Caco-2 (cell line): ENCODE measurements at regions not wholly inside any gene's neighbourhood (a gene's known extent, or its start where the extent isn't known, plus 50 kb on each side); places are given as distances from the start of the nearest gene placed in this dataset.
A peak's percentile ranks its signal among the peaks of the same experiment; 100 is the strongest.
"Not testable (repeated sequence)": the region's sequence is repeated elsewhere in the genome, so short reads cannot be mapped to it uniquely, and the experiment has no call there.

Source experiments
- BruUV-seq: library from RNA; stranded (reverse); fragments of 400-500 nt; replicated peaks from 2 replicates; lab custom pipeline; 2021; lab: Mats Ljungman, UMichigan
- CTCF ChIA-PET: fragments of 300-600 bp; sonication (Branson Sonifier 250); formaldehyde crosslinking; loops from one replicate; lab custom pipeline; 2022; ENCODE audit warnings: antibody characterized with exemption; lab: Charles Lee
- POLR2A ChIA-PET: fragments of 300-600 bp; sonication (Branson Sonifier 250); formaldehyde crosslinking; loops from one replicate; lab custom pipeline; 2022; ENCODE audit warnings: antibody characterized with exemption; lab: Charles Lee
- DNase-seq, 2 experiments: peaks; one replicate each; pipeline versions ENCODE4 v3.0.0 to v3.0.0-alpha.2; 2020 to 2022
- H3K27me3 ChIP-seq: replicated peaks from 2 replicates; pipeline ENCODE4 v1.6.0; 2011; ENCODE audit warnings: low read length; ENCODE audit not compliant: control insufficient read depth, insufficient read depth
- H3K36me3 ChIP-seq: 2 replicates; pipeline ENCODE4 v1.5.1; 2011; ENCODE audit warnings: low read length; ENCODE audit not compliant: control insufficient read depth, insufficient read depth
- H3K4me1 ChIP-seq: fragments of 250-450 bp; sonication (Bioruptor Pico); 2 replicates; pipeline ENCODE4 v1.5.1; 2020; ENCODE audit warnings: mild to moderate bottlenecking
- H3K4me3 ChIP-seq: 2 replicates; pipeline ENCODE4 v1.5.1; 2011; ENCODE audit warnings: low read depth, mild to moderate bottlenecking, control low read depth, low read length
- H3K9me3 ChIP-seq: fragments of 250-450 bp; sonication (Bioruptor Pico); 2 replicates; pipeline ENCODE4 v1.5.1; 2020; ENCODE audit warnings: mild to moderate bottlenecking, moderate library complexity
- H3K27ac Mint-ChIP-seq: one replicate; pipeline ENCODE4 v1.8.0; 2022; ENCODE audit warnings: mixed read lengths; ENCODE audit not compliant: unreplicated experiment
- H3K27me3 Mint-ChIP-seq: one replicate; pipeline ENCODE4 v1.8.0; 2022; ENCODE audit warnings: mixed read lengths; ENCODE audit not compliant: insufficient read depth, unreplicated experiment
- H3K36me3 Mint-ChIP-seq: one replicate; pipeline ENCODE4 v1.8.0; 2022; ENCODE audit warnings: mild to moderate bottlenecking, mixed read lengths; ENCODE audit not compliant: insufficient read depth, unreplicated experiment
- H3K4me1 Mint-ChIP-seq: one replicate; pipeline ENCODE4 v1.8.0; 2022; ENCODE audit warnings: low read depth, mixed read lengths; ENCODE audit not compliant: unreplicated experiment
- H3K4me3 Mint-ChIP-seq: one replicate; pipeline ENCODE4 v1.8.0; 2022; ENCODE audit warnings: mild to moderate bottlenecking, moderate library complexity, mixed read lengths; ENCODE audit not compliant: unreplicated experiment
- H3K9me3 Mint-ChIP-seq: one replicate; pipeline ENCODE4 v1.8.0; 2022; ENCODE audit warnings: mixed read lengths; ENCODE audit not compliant: unreplicated experiment
- CTCF ChIP-seq, 2 experiments: fragments of 200-600 bp in 1 of 2; IDR thresholded peaks; 1 replicate in 1 of 2; 2 replicates in 1 of 2; pipeline versions ENCODE4 v1.5.1 to v1.8.0; 2011 to 2022; ENCODE audit warnings: antibody characterized with exemption in 1 of 2, control low read depth in 1 of 2, inconsistent platforms in 1 of 2, low read depth in 1 of 2, low read length in 1 of 2, mild to moderate bottlenecking in 1 of 2, moderate library complexity in 1 of 2; ENCODE audit not compliant: insufficient read depth in 1 of 2, severe bottlenecking in 1 of 2, unreplicated experiment in 1 of 2
- intact Hi-C: fragments of 100-400 bp; cut with micrococcal nuclease; formaldehyde crosslinking; loops from one replicate; pipeline ENCODE4 v1.10.0; 2022; ENCODE audit not compliant: unreplicated experiment

GRCh38 chr15:70587896-70588567, 175.3 kb downstream of the UACA start:
- peaks cover 7% of the 10 kb centered on the region for H3K36me3 Mint-ChIP-seq
- no peak overlapping the region for H3K4me3 Mint-ChIP-seq
- peaks cover 12% of the 10 kb centered on the region for H3K4me1 Mint-ChIP-seq
- H3K36me3 ChIP-seq = no peaks in the 10 kb centered on the region
- no peaks in the 10 kb centered on the region for H3K9me3 ChIP-seq
- no peak for TF ChIP-seq CTCF (IDR thresholded peaks at IDR 0.05; ENCODE audit: insufficient read depth in 1 of 2, low read depth in 1 of 2, low read length in 1 of 2, severe bottlenecking in 1 of 2, unreplicated experiment in 1 of 2)
- intact Hi-C loops = no loop called here
- H3K27ac Mint-ChIP-seq = no peak overlapping the region
- BruUV-seq = no TSS peak
- CTCF ChIA-PET = no interaction called here
- H3K4me3 ChIP-seq = no peak overlapping the region
- H3K9me3 Mint-ChIP-seq = peaks cover 4% of the 10 kb centered on the region
- POLR2A ChIA-PET = no interaction called here
- H3K27me3 ChIP-seq = no peaks in the 10 kb centered on the region
- DNase-seq = no peak
- peaks cover 17% of the 10 kb centered on the region for H3K4me1 ChIP-seq
- H3K27me3 Mint-ChIP-seq = no peaks in the 10 kb centered on the region

- intact Hi-C loops, H3K9me3 Mint-ChIP-seq, H3K4me3 Mint-ChIP-seq, H3K36me3 ChIP-seq, H3K27me3 Mint-ChIP-seq, H3K4me3 ChIP-seq, H3K27me3 ChIP-seq, H3K27ac Mint-ChIP-seq, BruUV-seq, DNase-seq, H3K36me3 Mint-ChIP-seq, H3K9me3 ChIP-seq: not testable (repeated sequence)
- ChIA-PET CTCF (interaction anchor here (1.5 to 2.8 kb wide), 2 partner anchors 30 to 50 kb away, joined by 4 to 14 read pairs; no protein-coding TSS in a partner anchor), POLR2A (interaction anchor here (0.6 kb wide), 1 partner anchor 278 kb away, joined by 4 read pairs; no protein-coding TSS in a partner anchor)
- H3K4me1 ChIP-seq = peaks cover 17% of the 10 kb centered on the region
- H3K4me1 Mint-ChIP-seq = peaks cover 12% of the 10 kb centered on the region
Observed at GRCh38 chr15:70587012-70587634, 176.2 kb downstream of the UACA start.

- H3K4me3 ChIP-seq = no peak overlapping the region
- DNase-seq = no peak
- Mint-ChIP-seq H3K27me3 (no peaks in the 10 kb centered on the region), H3K4me3 (peak overlapping the region; percentile 74), H3K36me3 (peaks cover 7% of the 10 kb centered on the region), H3K27ac (peak overlapping the region; percentile 84), H3K4me1 (peaks cover 12% of the 10 kb centered on the region), H3K9me3 (no peaks in the 10 kb centered on the region)
- intact Hi-C loops = no loop called here
- H3K9me3 ChIP-seq = no peaks in the 10 kb centered on the region
- no peak for TF ChIP-seq CTCF (IDR thresholded peaks at IDR 0.05; ENCODE audit: insufficient read depth in 1 of 2, low read depth in 1 of 2, low read length in 1 of 2, severe bottlenecking in 1 of 2, unreplicated experiment in 1 of 2)
- H3K4me1 ChIP-seq = peaks cover 17% of the 10 kb centered on the region
- ChIA-PET CTCF (interaction anchor here (1.5 to 2.8 kb wide), 3 partner anchors 10 to 51 kb away, joined by 4 to 14 read pairs (median 5); no protein-coding TSS in a partner anchor), POLR2A (no interaction called here)
- no peaks in the 10 kb centered on the region for H3K36me3 ChIP-seq
- no peaks in the 10 kb centered on the region for H3K27me3 ChIP-seq
- no TSS peak for BruUV-seq
Observed at GRCh38 chr15:70586241-70586640, 177.1 kb downstream of the UACA start.
